WTC11 (cell line): ENCODE measurements at regions not wholly inside any gene's neighbourhood (a gene's known extent, or its start where the extent isn't known, plus 50 kb on each side); places are given as distances from the start of the nearest gene placed in this dataset.

Experiments used
- ATAC-seq: fragments of 200-7000 bp; cut with Tn5 transposase; 2 replicates; pipeline ENCODE4 v1.10.0; 2021; ENCODE audit warnings: mild to moderate bottlenecking, moderate library complexity
- CTCF ChIA-PET: fragments of 300-600 bp; sonication (Branson Sonifier 250); formaldehyde crosslinking; loops from one replicate; lab custom pipeline; 2021; ENCODE audit warnings: antibody characterized with exemption; lab: Charles Lee
- POLR2A ChIA-PET: fragments of 350-600 bp; sonication (Branson Sonifier 250); formaldehyde crosslinking; loops from one replicate; lab custom pipeline; 2021; ENCODE audit warnings: antibody characterized with exemption; lab: Charles Lee
- DNase-seq: peaks from one replicate; pipeline ENCODE4 v3.0.0; 2021; ENCODE audit warnings: low spot score
- H3K27ac Mint-ChIP-seq: 2 replicates; pipeline ENCODE4 v1.8.0; 2021; ENCODE audit warnings: mixed read lengths
- H3K27me3 Mint-ChIP-seq: 2 replicates; pipeline ENCODE4 v1.8.0; 2021; ENCODE audit warnings: low read depth, mild to moderate bottlenecking, moderate library complexity, mixed read lengths
- H3K36me3 Mint-ChIP-seq: 2 replicates; pipeline ENCODE4 v1.8.0; 2021; ENCODE audit warnings: mixed read lengths
- H3K4me1 Mint-ChIP-seq: 2 replicates; pipeline ENCODE4 v1.8.0; 2022; ENCODE audit warnings: mixed read lengths
- H3K4me3 Mint-ChIP-seq: 2 replicates; pipeline ENCODE4 v1.8.0; 2021; ENCODE audit warnings: mild to moderate bottlenecking, moderate library complexity, mixed read lengths
- H3K9me3 Mint-ChIP-seq: 2 replicates; pipeline ENCODE4 v1.8.0; 2021; ENCODE audit warnings: mixed read lengths
- E2F4 ChIP-seq: sonication (generic); formaldehyde crosslinking; IDR thresholded peaks from 2 replicates; pipeline ENCODE4 v1.8.1; 2022; ENCODE audit warnings: low read depth, mild to moderate bottlenecking, moderate library complexity, missing genetic modification reagents, borderline replicate concordance
- ERG ChIP-seq: fragments of 250-450 bp; sonication (Bioruptor Pico); IDR thresholded peaks from 2 replicates; pipeline ENCODE4 v1.8.0; 2021; ENCODE audit warnings: mild to moderate bottlenecking
- GTF2I ChIP-seq: fragments of 250-450 bp; sonication (Bioruptor Pico); conservative IDR thresholded peaks from 2 replicates; pipeline ENCODE4 v1.4.0; 2021; ENCODE audit warnings: mild to moderate bottlenecking
- IRF1 ChIP-seq: sonication (generic); formaldehyde crosslinking; IDR thresholded peaks from 2 replicates; pipeline ENCODE4 v1.8.0; 2023; ENCODE audit warnings: missing genetic modification reagents
- MLX ChIP-seq: sonication (generic); formaldehyde crosslinking; IDR thresholded peaks from 2 replicates; pipeline ENCODE4 v1.8.1; 2023; ENCODE audit warnings: mild to moderate bottlenecking, missing genetic modification reagents, moderate library complexity
- NR2C2 ChIP-seq: sonication (generic); formaldehyde crosslinking; IDR thresholded peaks from 2 replicates; pipeline ENCODE4 v1.8.0; 2022; ENCODE audit warnings: mild to moderate bottlenecking, missing genetic modification reagents
- NR3C1 ChIP-seq: sonication (generic); formaldehyde crosslinking; conservative IDR thresholded peaks from 2 replicates; pipeline ENCODE4 v1.8.1; 2023; ENCODE audit warnings: low read depth, mild to moderate bottlenecking, missing genetic modification reagents
- TF ChIP-seq, protein P1 (sequence below): sonication (generic); formaldehyde crosslinking; IDR thresholded peaks from 2 replicates; pipeline ENCODE4 v1.8.0; 2022; ENCODE audit warnings: mild to moderate bottlenecking, missing genetic modification reagents
- TF ChIP-seq, protein P2 (sequence below): sonication (generic); formaldehyde crosslinking; IDR thresholded peaks from 2 replicates; pipeline ENCODE4 v1.8.1; 2023; ENCODE audit warnings: mild to moderate bottlenecking, missing genetic modification reagents
- TF ChIP-seq, protein P3 (sequence below): sonication (generic); formaldehyde crosslinking; IDR thresholded peaks from 2 replicates; pipeline ENCODE4 v1.8.1; 2022; ENCODE audit warnings: missing genetic modification reagents, borderline replicate concordance
- TF ChIP-seq, protein P4 (sequence below): sonication (generic); formaldehyde crosslinking; conservative IDR thresholded peaks from 2 replicates; pipeline ENCODE4 v1.8.1; 2022; ENCODE audit warnings: mild to moderate bottlenecking, missing genetic modification reagents

DNA sequence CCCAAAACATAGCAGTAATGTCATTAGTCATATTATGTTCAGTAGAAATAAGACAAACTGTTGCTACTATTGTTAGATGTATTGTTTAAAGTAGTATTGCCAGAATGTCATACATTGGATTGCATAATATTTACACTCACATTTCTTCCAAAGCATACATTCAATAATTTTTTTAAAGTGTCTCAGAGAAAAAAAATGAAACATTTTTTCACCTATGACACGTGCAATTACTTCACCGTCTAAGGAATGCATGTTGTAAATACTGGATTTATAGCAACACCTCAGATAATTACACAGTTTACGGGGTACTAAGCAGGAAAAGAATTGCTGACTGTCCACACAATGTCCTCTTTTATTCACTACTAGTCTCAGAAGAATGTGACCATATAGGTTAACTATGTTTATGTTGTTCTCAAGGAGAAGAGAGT, 162.1 kb downstream of the PCDH18 start:
- Mint-ChIP-seq H3K4me3 (no peak overlapping the region), H3K27me3 (no peaks in the 10 kb centered on the region), H3K4me1 (peaks cover 6% of the 10 kb centered on the region), H3K36me3 (no peaks in the 10 kb centered on the region), H3K9me3 (no peaks in the 10 kb centered on the region), H3K27ac (no peak overlapping the region)
- DNase-seq = no peak
- TF ChIP-seq NR2C2 (CRISPR knock-in tag) = no peak
- no peak for TF ChIP-seq GTF2I (CRISPR knock-in tag)
- TF ChIP-seq, protein P1, sequence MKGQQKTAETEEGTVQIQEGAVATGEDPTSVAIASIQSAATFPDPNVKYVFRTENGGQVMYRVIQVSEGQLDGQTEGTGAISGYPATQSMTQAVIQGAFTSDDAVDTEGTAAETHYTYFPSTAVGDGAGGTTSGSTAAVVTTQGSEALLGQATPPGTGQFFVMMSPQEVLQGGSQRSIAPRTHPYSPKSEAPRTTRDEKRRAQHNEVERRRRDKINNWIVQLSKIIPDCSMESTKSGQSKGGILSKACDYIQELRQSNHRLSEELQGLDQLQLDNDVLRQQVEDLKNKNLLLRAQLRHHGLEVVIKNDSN (CRISPR knock-in tag) = no peak
- ChIA-PET CTCF (no interaction called here), POLR2A (no interaction called here)
- no peak for ATAC-seq

DNA sequence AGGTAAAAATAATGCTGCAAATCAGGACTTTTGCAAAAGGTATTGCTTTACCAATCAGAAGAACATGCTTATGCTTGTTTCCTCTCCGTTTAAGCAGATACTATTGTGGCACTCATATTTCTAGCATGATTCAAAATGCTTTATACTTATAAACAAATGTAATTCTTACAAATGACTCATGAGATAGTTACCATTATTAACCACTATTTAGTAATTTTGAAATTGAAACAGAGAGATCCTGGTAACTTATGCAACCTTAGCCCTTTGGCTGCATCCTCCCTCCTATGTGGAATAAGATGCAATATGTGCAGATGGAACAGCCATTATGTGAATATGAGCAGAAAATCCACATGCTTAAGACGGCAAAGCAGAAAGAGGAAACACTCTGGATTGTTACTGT, 164.7 kb downstream of the PCDH18 start:
- CTCF ChIA-PET = no interaction called here
- POLR2A ChIA-PET = no interaction called here
- H3K27ac Mint-ChIP-seq = no peak overlapping the region
- ATAC-seq (no peak), DNase-seq (no peak)
- no peaks in the 10 kb centered on the region; the same call in 1 of the 2 replicates for H3K4me1 Mint-ChIP-seq
- no peaks in the 10 kb centered on the region for H3K27me3 Mint-ChIP-seq
- H3K4me3 Mint-ChIP-seq = no peak overlapping the region
- H3K36me3 Mint-ChIP-seq = no peaks in the 10 kb centered on the region
- no peak for TF ChIP-seq MLX (CRISPR knock-in tag)
- TF ChIP-seq NR3C1 (CRISPR knock-in tag) = no peak
- no peak for TF ChIP-seq ERG (CRISPR knock-in tag)
- TF ChIP-seq, protein P2, sequence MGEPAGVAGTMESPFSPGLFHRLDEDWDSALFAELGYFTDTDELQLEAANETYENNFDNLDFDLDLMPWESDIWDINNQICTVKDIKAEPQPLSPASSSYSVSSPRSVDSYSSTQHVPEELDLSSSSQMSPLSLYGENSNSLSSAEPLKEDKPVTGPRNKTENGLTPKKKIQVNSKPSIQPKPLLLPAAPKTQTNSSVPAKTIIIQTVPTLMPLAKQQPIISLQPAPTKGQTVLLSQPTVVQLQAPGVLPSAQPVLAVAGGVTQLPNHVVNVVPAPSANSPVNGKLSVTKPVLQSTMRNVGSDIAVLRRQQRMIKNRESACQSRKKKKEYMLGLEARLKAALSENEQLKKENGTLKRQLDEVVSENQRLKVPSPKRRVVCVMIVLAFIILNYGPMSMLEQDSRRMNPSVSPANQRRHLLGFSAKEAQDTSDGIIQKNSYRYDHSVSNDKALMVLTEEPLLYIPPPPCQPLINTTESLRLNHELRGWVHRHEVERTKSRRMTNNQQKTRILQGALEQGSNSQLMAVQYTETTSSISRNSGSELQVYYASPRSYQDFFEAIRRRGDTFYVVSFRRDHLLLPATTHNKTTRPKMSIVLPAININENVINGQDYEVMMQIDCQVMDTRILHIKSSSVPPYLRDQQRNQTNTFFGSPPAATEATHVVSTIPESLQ (CRISPR knock-in tag) = no peak
- TF ChIP-seq, protein P3, sequence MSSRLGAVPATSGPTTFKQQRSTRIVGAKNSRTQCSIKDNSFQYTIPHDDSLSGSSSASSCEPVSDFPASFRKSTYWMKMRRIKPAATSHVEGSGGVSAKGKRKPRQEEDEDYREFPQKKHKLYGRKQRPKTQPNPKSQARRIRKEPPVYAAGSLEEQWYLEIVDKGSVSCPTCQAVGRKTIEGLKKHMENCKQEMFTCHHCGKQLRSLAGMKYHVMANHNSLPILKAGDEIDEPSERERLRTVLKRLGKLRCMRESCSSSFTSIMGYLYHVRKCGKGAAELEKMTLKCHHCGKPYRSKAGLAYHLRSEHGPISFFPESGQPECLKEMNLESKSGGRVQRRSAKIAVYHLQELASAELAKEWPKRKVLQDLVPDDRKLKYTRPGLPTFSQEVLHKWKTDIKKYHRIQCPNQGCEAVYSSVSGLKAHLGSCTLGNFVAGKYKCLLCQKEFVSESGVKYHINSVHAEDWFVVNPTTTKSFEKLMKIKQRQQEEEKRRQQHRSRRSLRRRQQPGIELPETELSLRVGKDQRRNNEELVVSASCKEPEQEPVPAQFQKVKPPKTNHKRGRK (CRISPR knock-in tag) = no peak
- TF ChIP-seq, protein P4, sequence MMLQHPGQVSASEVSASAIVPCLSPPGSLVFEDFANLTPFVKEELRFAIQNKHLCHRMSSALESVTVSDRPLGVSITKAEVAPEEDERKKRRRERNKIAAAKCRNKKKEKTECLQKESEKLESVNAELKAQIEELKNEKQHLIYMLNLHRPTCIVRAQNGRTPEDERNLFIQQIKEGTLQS = no peak
- no peaks in the 10 kb centered on the region for H3K9me3 Mint-ChIP-seq

DNA sequence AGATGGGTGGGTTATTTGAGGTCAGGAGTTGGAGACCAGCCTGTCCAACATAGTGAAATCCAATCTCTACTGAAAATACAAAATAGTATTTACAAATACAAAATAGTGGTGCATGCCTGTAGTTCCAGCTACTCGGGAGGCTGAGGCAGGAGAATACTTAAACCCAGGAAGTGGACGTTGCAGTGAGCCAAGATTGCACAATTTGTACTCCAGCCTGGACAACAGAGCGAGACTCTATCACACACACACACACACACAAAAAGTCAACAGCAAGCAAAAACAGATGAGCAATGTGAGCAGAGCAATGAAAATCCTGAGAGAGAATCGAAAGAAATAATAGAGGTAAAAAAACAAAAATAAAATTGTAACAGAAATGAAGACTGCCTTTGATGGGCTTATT, 168.8 kb downstream of the PCDH18 start:
- CTCF ChIA-PET = no interaction called here
- Mint-ChIP-seq H3K4me1 (no peaks in the 10 kb centered on the region; the same call in 1 of the 2 replicates), H3K27me3 (no peaks in the 10 kb centered on the region), H3K4me3 (no peak overlapping the region), H3K9me3 (no peaks in the 10 kb centered on the region), H3K27ac (no peak overlapping the region), H3K36me3 (no peaks in the 10 kb centered on the region)
- DNase-seq = no peak
- POLR2A ChIA-PET = no interaction called here
- TF ChIP-seq E2F4 = no peak
- TF ChIP-seq IRF1 = no peak
- no peak for ATAC-seq
